H1 (cell line): ENCODE measurements at regions not wholly inside any gene's neighbourhood (a gene's known extent, or its start where the extent isn't known, plus 50 kb on each side); places are given as distances from the start of the nearest gene placed in this dataset.

ENCODE experiments used
- CTCF ChIA-PET: fragments of 300-600 bp; sonication (Branson Sonifier 250); formaldehyde crosslinking; loops from one replicate; lab custom pipeline; 2021; ENCODE audit not compliant: partially characterized antibody; lab: Charles Lee
- POLR2A ChIA-PET: fragments of 300-600 bp; sonication (Branson Sonifier 250); formaldehyde crosslinking; loops from one replicate; lab custom pipeline; 2021; ENCODE audit warnings: inconsistent platforms; ENCODE audit not compliant: partially characterized antibody; lab: Charles Lee
- DNase-seq, 2 experiments: peaks; one replicate each; pipeline versions ENCODE4 v3.0.0 to v3.0.0-alpha.2; 2010 to 2022; ENCODE audit warnings: low spot score in 2 of 2, low read depth in 1 of 2, mixed read lengths in 1 of 2
- FAIRE-seq: peaks from 2 replicates; lab custom pipeline; 2011; peaks lifted over from hg19 to GRCh38; lab: Jason Lieb, UNC
- H2AFZ ChIP-seq: 2 replicates; pipeline ENCODE4 v1.8.1; 2012; ENCODE audit warnings: low read length, inconsistent platforms
- H2AK5ac ChIP-seq: 2 replicates; pipeline ENCODE4 v1.6.1; 2013; ENCODE audit warnings: low read depth, low read length
- H2BK120ac ChIP-seq: replicated peaks from 2 replicates; pipeline ENCODE3; 2013; ENCODE audit warnings: low read depth, low read length, inconsistent platforms
- H2BK12ac ChIP-seq: 2 replicates; pipeline ENCODE4 v1.6.1; 2013; ENCODE audit warnings: low read depth, low read length
- H2BK15ac ChIP-seq: 2 replicates; pipeline ENCODE4 v1.6.1; 2013; ENCODE audit warnings: low read length
- H2BK20ac ChIP-seq: 2 replicates; pipeline ENCODE4 v1.6.1; 2013; ENCODE audit warnings: low read length
- H2BK5ac ChIP-seq: 2 replicates; pipeline ENCODE4 v1.6.1; 2013; ENCODE audit warnings: low read depth, low read length
- H3K14ac ChIP-seq: 2 replicates; pipeline ENCODE4 v1.6.1; 2013; ENCODE audit warnings: inconsistent platforms; ENCODE audit not compliant: insufficient read length
- H3K18ac ChIP-seq: 2 replicates; pipeline ENCODE4 v1.6.1; 2013; ENCODE audit warnings: low read length; ENCODE audit errors: extremely low read depth
- H3K23ac ChIP-seq: 2 replicates; pipeline ENCODE4 v1.6.1; 2013; ENCODE audit warnings: inconsistent platforms; ENCODE audit not compliant: insufficient read length
- H3K23me2 ChIP-seq: 2 replicates; pipeline ENCODE4 v1.6.1; 2013; ENCODE audit warnings: low read depth, low read length
- H3K27ac ChIP-seq: 2 replicates; pipeline ENCODE4 v1.6.1; 2011; ENCODE audit warnings: low read depth, low read length, inconsistent platforms
- H3K27me3 ChIP-seq, 4 experiments: replicated peaks in 1 of 4; 1 replicate in 1 of 4; 2 replicates in 3 of 4; pipeline versions ENCODE4 v1.6.1 to v1.8.1; 2011 to 2013; ENCODE audit warnings: low read length in 3 of 4, mild to moderate bottlenecking in 3 of 4, inconsistent platforms in 2 of 4, mixed read lengths in 2 of 4, moderate library complexity in 1 of 4; ENCODE audit not compliant: control insufficient read depth in 3 of 4, insufficient read depth in 3 of 4; ENCODE audit errors: extremely low read depth in 1 of 4
- H3K36me3 ChIP-seq, 4 experiments: 2 replicates each; pipeline versions ENCODE4 v1.6.1 to v1.8.1; 2011 to 2013; ENCODE audit warnings: mild to moderate bottlenecking in 4 of 4, low read length in 3 of 4, moderate library complexity in 2 of 4, control low read depth in 1 of 4, inconsistent platforms in 1 of 4; ENCODE audit not compliant: insufficient read depth in 4 of 4, control insufficient read depth in 2 of 4
- H3K4ac ChIP-seq: replicated peaks from 2 replicates; pipeline ENCODE3; 2013; ENCODE audit warnings: low read length, low read depth, mixed read lengths, inconsistent platforms; ENCODE audit not compliant: insufficient read length
- H3K4me1 ChIP-seq, 4 experiments: replicated peaks in 1 of 4; 1 replicate in 1 of 4; 2 replicates in 3 of 4; pipeline versions ENCODE4 v1.6.1 to v1.8.1; 2011 to 2013; ENCODE audit warnings: low read length in 3 of 4, inconsistent platforms in 2 of 4, mixed read lengths in 1 of 4; ENCODE audit not compliant: insufficient read depth in 4 of 4, control insufficient read depth in 3 of 4
- H3K4me2 ChIP-seq, 2 experiments: 2 replicates each; pipeline versions ENCODE4 v1.6.1 to v1.8.1; 2011 to 2013; ENCODE audit warnings: low read depth in 2 of 2, low read length in 2 of 2, control low read depth in 1 of 2, inconsistent platforms in 1 of 2, mild to moderate bottlenecking in 1 of 2; ENCODE audit not compliant: insufficient read depth in 1 of 2
- H3K4me3 ChIP-seq, 4 experiments: fragments of 200-600, 300-600 bp in 1 of 4; sonication (generic), shearing (Covaris generic), sonication (Bioruptor Twin) in 1 of 4; 2 replicates each; pipeline versions ENCODE4 v1.5.1 to v1.8.1; 2011 to 2016; ENCODE audit warnings: low read length in 4 of 4, low read depth in 3 of 4, control low read depth in 2 of 4, inconsistent platforms in 2 of 4, mild to moderate bottlenecking in 2 of 4, mixed read lengths in 1 of 4, moderate library complexity in 1 of 4; ENCODE audit not compliant: insufficient read depth in 2 of 4; ENCODE audit errors: extremely low read depth in 1 of 4
- H3K56ac ChIP-seq: replicated peaks from 2 replicates; pipeline ENCODE3; 2013; ENCODE audit warnings: low read depth, mild to moderate bottlenecking, mixed read lengths, low read length, inconsistent platforms; ENCODE audit not compliant: insufficient read length
- H3K79me1 ChIP-seq: 2 replicates; pipeline ENCODE4 v1.6.1; 2013; ENCODE audit warnings: low read depth, low read length, control low read depth
- H3K79me2 ChIP-seq, 2 experiments: 2 replicates each; pipeline versions ENCODE4 v1.6.1 to v1.8.1; 2012 to 2013; ENCODE audit warnings: low read length in 2 of 2, mild to moderate bottlenecking in 2 of 2, inconsistent platforms in 1 of 2; ENCODE audit not compliant: insufficient read depth in 2 of 2, control insufficient read depth in 1 of 2
- H3K9ac ChIP-seq, 4 experiments: replicated peaks in 1 of 4; 1 replicate in 1 of 4; 2 replicates in 3 of 4; pipeline versions ENCODE4 v1.6.1 to v1.8.1; 2011 to 2013; ENCODE audit warnings: low read depth in 3 of 4, low read length in 3 of 4, control low read depth in 2 of 4, mild to moderate bottlenecking in 2 of 4, moderate library complexity in 2 of 4, inconsistent platforms in 1 of 4; ENCODE audit errors: extremely low read depth in 1 of 4
- H3K9me3 ChIP-seq, 2 experiments: 2 replicates each; pipeline versions ENCODE4 v1.6.1 to v1.8.1; 2012 to 2013; ENCODE audit warnings: mild to moderate bottlenecking in 2 of 2, moderate library complexity in 2 of 2, control low read depth in 1 of 2, inconsistent platforms in 1 of 2, low read depth in 1 of 2, low read length in 1 of 2, mixed read lengths in 1 of 2; ENCODE audit not compliant: insufficient read depth in 2 of 2
- H4K20me1 ChIP-seq, 2 experiments: replicated peaks in 1 of 2; 2 replicates each; pipeline versions ENCODE3 to v1.8.1; 2011 to 2013; ENCODE audit warnings: inconsistent platforms in 2 of 2, low read length in 2 of 2, mild to moderate bottlenecking in 1 of 2; ENCODE audit not compliant: insufficient read depth in 2 of 2, control insufficient read depth in 1 of 2
- H4K5ac ChIP-seq: 2 replicates; pipeline ENCODE4 v1.6.1; 2013; ENCODE audit warnings: low read length, low read depth, mixed read lengths, inconsistent platforms; ENCODE audit not compliant: insufficient read length
- H4K8ac ChIP-seq: 2 replicates; pipeline ENCODE4 v1.8.0; 2013; ENCODE audit warnings: mild to moderate bottlenecking, moderate library complexity, low read length, inconsistent platforms; ENCODE audit not compliant: insufficient read depth; ENCODE audit errors: extremely low read depth
- H4K91ac ChIP-seq: replicated peaks from 2 replicates; pipeline ENCODE3; 2013; ENCODE audit warnings: low read length, mixed read lengths, inconsistent platforms; ENCODE audit not compliant: insufficient read length
- EP300 ChIP-seq, 2 experiments: IDR thresholded peaks; 1 replicate in 1 of 2; 2 replicates in 1 of 2; pipeline ENCODE4 v1.6.1; 2011 to 2012; ENCODE audit warnings: low read depth in 2 of 2, low read length in 2 of 2, mild to moderate bottlenecking in 2 of 2, borderline replicate concordance in 1 of 2, inconsistent platforms in 1 of 2, moderate library complexity in 1 of 2
- RBBP5 ChIP-seq: IDR thresholded peaks from 2 replicates; pipeline ENCODE4 v1.7.1; 2012; ENCODE audit warnings: low read depth, mild to moderate bottlenecking, inconsistent platforms, low read length, moderate library complexity, borderline replicate concordance
- RFX5 ChIP-seq: IDR thresholded peaks from 2 replicates; pipeline ENCODE4 v1.6.1; 2011; ENCODE audit warnings: low read depth, low read length, improper control_type of control experiment, borderline replicate concordance
- SP1 ChIP-seq: IDR thresholded peaks from 2 replicates; pipeline ENCODE4 v1.6.1; 2011; ENCODE audit warnings: low read depth, low read length
- TEAD4 ChIP-seq: IDR thresholded peaks from 2 replicates; pipeline ENCODE4 v1.6.1; 2012; ENCODE audit warnings: low read depth, low read length, inconsistent platforms, mixed read lengths
- YY1 ChIP-seq: IDR thresholded peaks from 2 replicates; pipeline ENCODE4 v1.6.1; 2011; ENCODE audit warnings: low read depth, mild to moderate bottlenecking, low read length
- WGBS, 2 experiments: shearing (Covaris generic) in 1 of 2; methylation state at CpG; one replicate each; pipeline versions ENCODE4 v1.1.6 to v1.1.7; 2013 to 2015; ENCODE audit warnings: low lambda C conversion rate in 2 of 2, mixed read lengths in 2 of 2, inconsistent platforms in 1 of 2, low coverage in 1 of 2, missing lambda C conversion rate in 1 of 2; ENCODE audit not compliant: insufficient replicate concordance in 2 of 2, insufficient coverage in 1 of 2, insufficient read length in 1 of 2; ENCODE audit errors: extremely low coverage in 1 of 2, missing lambda C conversion rate in 1 of 2; 5-methylcytosine and 5-hydroxymethylcytosine counted together

GRCh38 chr3:79985816-79986215 is 218.0 kb upstream of the ROBO1 start:
- no peak overlapping the region for H2BK20ac ChIP-seq
- no peak overlapping the region for H2BK120ac ChIP-seq
- H3K9ac ChIP-seq = no peak overlapping the region
- no peak overlapping the region for H3K56ac ChIP-seq
- H4K91ac ChIP-seq = no peak overlapping the region
- TF ChIP-seq RFX5 = no peak
- TF ChIP-seq TEAD4 = no peak
- TF ChIP-seq SP1 = no peak
- no peak for TF ChIP-seq RBBP5
- no peak for TF ChIP-seq YY1
- no peak for TF ChIP-seq EP300 (IDR thresholded peaks at IDR 0.05; ENCODE audit: borderline replicate concordance in 1 of 2, low read depth in 2 of 2, low read length in 2 of 2)
- no peak overlapping the region for H4K8ac ChIP-seq
- H3K79me1 ChIP-seq = no peaks in the 10 kb centered on the region
- H4K20me1 ChIP-seq = no peaks in the 10 kb centered on the region
- H3K27ac ChIP-seq = no peak overlapping the region
- no peak overlapping the region for H2AFZ ChIP-seq
- ChIA-PET POLR2A (no interaction called here), CTCF (no interaction called here)
- no peaks in the 10 kb centered on the region for H3K9me3 ChIP-seq
- DNase-seq (no peak), FAIRE-seq (no peak)
- 94% methylated on average over 6 of the region's 6 CpGs; no CpG with 5 or more reads in 1 of the 2 experiments for WGBS, 2 experiments
- no peak overlapping the region for H3K4ac ChIP-seq
- no peak overlapping the region for H3K23ac ChIP-seq
- no peaks in the 10 kb centered on the region for H3K23me2 ChIP-seq
- H3K27me3 ChIP-seq = no peaks in the 10 kb centered on the region
- no peaks in the 10 kb centered on the region for H3K36me3 ChIP-seq
- no peak overlapping the region for H4K5ac ChIP-seq
- H3K79me2 ChIP-seq = no peaks in the 10 kb centered on the region
- no peaks in the 10 kb centered on the region for H3K4me1 ChIP-seq
- no peak overlapping the region for H3K18ac ChIP-seq
- no peak overlapping the region for H3K4me2 ChIP-seq
- no peak overlapping the region for H2BK5ac ChIP-seq
- H3K14ac ChIP-seq = no peak overlapping the region
- H3K4me3 ChIP-seq = no peak overlapping the region
- H2BK12ac ChIP-seq = no peak overlapping the region
- no peak overlapping the region for H2AK5ac ChIP-seq
- H2BK15ac ChIP-seq = no peak overlapping the region
